ENCODE measurements at regions not wholly inside any gene's neighbourhood (a gene's known extent, or its start where the extent isn't known, plus 50 kb on each side); places are given as distances from the start of the nearest gene placed in this dataset.

- Histone ChIP-seq H2AFZ (ENCODE audit: low read depth) (no peak overlapping the region), H3K27me3 (ENCODE audit: insufficient read depth) (no peaks in the 10 kb centered on the region), H3K9ac (no peak overlapping the region), H3F3A (replicated peaks; ENCODE audit: insufficient read depth) (no peaks in the 10 kb centered on the region), H3K9me2 (no peaks in the 10 kb centered on the region), H3K79me2 (ENCODE audit: insufficient read depth) (no peaks in the 10 kb centered on the region), H3K27ac (ENCODE audit: low read depth in 2 of 2, low read length in 1 of 2) (no peak overlapping the region), H3K4me1 (ENCODE audit: control insufficient read depth in 1 of 2, insufficient read depth in 2 of 2, low read depth in 1 of 2, low read length in 1 of 2) (peaks cover 7 to 28% of the 10 kb centered on the region in 2 experiments; a peak in 3 of 4 replicates), H3K4me3 (ENCODE audit: low read depth in 2 of 2, low read length in 1 of 2) (no peak overlapping the region), H3K36me3 (replicated peaks in 1 of 2; ENCODE audit: control insufficient read depth in 1 of 2, insufficient read depth in 2 of 2, low read length in 1 of 2) (no peaks in the 10 kb centered on the region), H3K9me3 (no peaks in the 10 kb centered on the region), H4K20me1 (ENCODE audit: insufficient read depth) (no peaks in the 10 kb centered on the region), H3K4me2 (no peak overlapping the region)
- ChIA-PET CTCF (no interaction called here), POLR2A (no interaction called here)
- no peak for DNase-seq
- TF ChIP-seq CTCF (IDR thresholded peaks at IDR 0.05): no peak
- TF ChIP-seq RFX5 (IDR thresholded peaks at IDR 0.05; ENCODE audit: low read length): no peak
- TF ChIP-seq IRF3 (IDR thresholded peaks at IDR 0.05; ENCODE audit: low read depth, low read length): no peak
- no peak for TF ChIP-seq NFIC (IDR thresholded peaks at IDR 0.05; ENCODE audit: borderline replicate concordance)
- no peak for TF ChIP-seq MAX (IDR thresholded peaks at IDR 0.05; ENCODE audit: low read depth)
- no peak for TF ChIP-seq ZBTB33 (IDR thresholded peaks at IDR 0.05; ENCODE audit: borderline replicate concordance, low read depth)
- TF ChIP-seq JUND (IDR thresholded peaks at IDR 0.05): no peak
- no peak for TF ChIP-seq PBX3 (IDR thresholded peaks at IDR 0.05)
- TF ChIP-seq YY1 (IDR thresholded peaks at IDR 0.05; ENCODE audit: low read depth): no peak
- no peak for TF ChIP-seq USF2 (IDR thresholded peaks at IDR 0.05; ENCODE audit: borderline replicate concordance, low read depth, low read length)
- TF ChIP-seq RXRA (IDR thresholded peaks at IDR 0.05; ENCODE audit: borderline replicate concordance, low read depth): no peak
- no peak for TF ChIP-seq FOSL2 (IDR thresholded peaks at IDR 0.05; ENCODE audit: borderline replicate concordance, low read depth)
- no peak for TF ChIP-seq FOXJ3 (CRISPR knock-in tag; IDR thresholded peaks at IDR 0.05)
- no peak for TF ChIP-seq RCOR1 (IDR thresholded peaks at IDR 0.05; ENCODE audit: low read length)
- 58% methylated on average over 3 of the region's 3 CpGs for WGBS (ENCODE audit: low lambda C conversion rate)
Measured at GRCh38 chr5:68418680-68419079, 203.1 kb downstream of the PIK3R1 start.
